ENCODE measurements at regions not wholly inside any gene's neighbourhood (a gene's known extent, or its start where the extent isn't known, plus 50 kb on each side); places are given as distances from the start of the nearest gene placed in this dataset.

DNA sequence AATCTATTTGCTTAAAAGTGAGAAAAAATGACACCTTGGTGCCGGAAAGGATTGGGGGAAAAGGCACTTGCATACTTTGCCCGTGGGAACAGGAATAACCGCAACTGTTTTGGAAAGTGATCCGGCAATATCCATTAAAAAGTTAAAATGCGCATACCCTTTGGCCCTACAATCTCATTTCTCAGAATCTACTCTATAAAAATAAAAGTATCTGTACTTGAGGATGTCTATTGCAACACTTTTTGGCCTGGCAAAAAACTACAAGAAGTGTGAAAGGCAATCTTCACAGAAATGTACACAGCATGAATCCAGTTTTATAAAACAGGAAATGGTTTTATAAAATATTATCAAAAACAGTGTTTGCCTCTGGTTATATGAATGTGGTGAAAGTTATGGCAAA, 58.3 kb upstream of the NFIL3 start:
- Histone ChIP-seq H3K36me3 (replicated peaks) (no peaks in the 10 kb centered on the region), H3K27ac (no peak overlapping the region), H3K4me3 (ENCODE audit: low read depth, low read length) (no peak overlapping the region), H3K27me3 (replicated peaks) (no peaks in the 10 kb centered on the region)
- TF ChIP-seq CTCF (IDR thresholded peaks at IDR 0.05; ENCODE audit: low read depth, low read length, missing control alignments): no peak
- in situ Hi-C loops (cut with HindIII; ENCODE audit: low pct_ligation_motif_present, low sequenced_read_pairs): no loop called here
- DNase-seq: no peak

DNA sequence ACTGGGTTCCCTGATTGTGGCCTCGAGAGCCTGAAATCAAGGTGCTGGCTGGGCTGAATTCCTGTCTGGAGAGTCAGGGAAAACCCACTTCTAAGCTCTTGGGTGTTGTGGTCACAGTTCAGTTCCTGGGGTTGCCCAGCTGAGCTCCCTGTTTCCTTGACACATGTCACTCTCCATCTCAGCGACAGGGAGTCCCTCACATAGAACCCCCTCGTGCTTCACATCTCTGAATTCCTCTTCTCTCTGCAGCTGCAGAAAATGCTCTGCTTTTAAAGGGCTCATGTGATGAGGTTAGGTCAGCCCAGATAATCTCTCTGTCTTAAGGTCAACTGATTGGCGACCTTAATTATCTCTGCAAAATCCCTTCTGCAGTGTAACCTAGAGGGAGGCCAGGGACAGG, 53.5 kb upstream of the NFIL3 start:
- TF ChIP-seq CTCF (IDR thresholded peaks at IDR 0.05; ENCODE audit: low read depth, low read length, missing control alignments): no peak
- no peak overlapping the region for H3K4me3 ChIP-seq (ENCODE audit: low read depth, low read length)
- DNase-seq: no peak
- in situ Hi-C loops (cut with HindIII; ENCODE audit: low pct_ligation_motif_present, low sequenced_read_pairs): no loop called here
- no peaks in the 10 kb centered on the region for H3K36me3 ChIP-seq (replicated peaks)
- H3K27ac ChIP-seq: no peak overlapping the region
- H3K27me3 ChIP-seq (replicated peaks): no peaks in the 10 kb centered on the region

DNA sequence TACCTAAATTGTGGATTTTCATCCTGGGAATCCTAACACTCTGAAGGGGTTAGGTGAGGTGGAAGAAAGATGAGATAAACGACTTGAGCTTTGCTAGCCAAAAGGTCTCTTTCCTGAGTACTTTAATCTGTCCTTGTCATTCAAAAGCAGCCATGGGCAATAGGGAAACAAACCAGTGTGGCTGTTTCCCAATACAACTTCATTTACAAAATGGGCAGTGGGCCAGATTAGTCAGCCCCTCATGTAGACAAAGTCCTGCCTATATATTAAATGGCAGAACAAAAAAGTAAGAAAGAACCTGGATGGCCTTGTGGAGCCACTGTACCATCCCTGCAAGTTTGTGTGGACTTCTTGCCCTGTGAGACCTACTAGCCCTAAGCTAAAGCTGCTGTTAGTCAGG, 51.0 kb upstream of the NFIL3 start:
- H3K27ac ChIP-seq: no peak overlapping the region
- peak; percentile 43 for DNase-seq
- H3K27me3 ChIP-seq (replicated peaks): no peaks in the 10 kb centered on the region
- in situ Hi-C loops (cut with HindIII; ENCODE audit: low pct_ligation_motif_present, low sequenced_read_pairs): no loop called here
- no peak for TF ChIP-seq CTCF (IDR thresholded peaks at IDR 0.05; ENCODE audit: low read depth, low read length, missing control alignments)
- no peak overlapping the region for H3K4me3 ChIP-seq (ENCODE audit: low read depth, low read length)
- H3K36me3 ChIP-seq (replicated peaks): no peaks in the 10 kb centered on the region

All from brain microvascular endothelial cell (primary cell).